Endothelial cell of hepatic sinusoid (primary cell): ENCODE measurements at regions not wholly inside any gene's neighbourhood (a gene's known extent, or its start where the extent isn't known, plus 50 kb on each side); places are given as distances from the start of the nearest gene placed in this dataset.

Source experiments
- in situ Hi-C: cut with HindIII; loops from 2 replicates; pipeline ENCODE4 v1.10.0; 2017; ENCODE audit warnings: low sequenced_read_pairs

- in situ Hi-C loops: no loop called here
Observed at GRCh38 chr4:41388080-41388479, 131.4 kb downstream of the UCHL1 start.

GRCh38 chr4:41389356-41389755, 132.6 kb downstream of the UCHL1 start:
- in situ Hi-C loops: no loop called here

GRCh38 chr4:41390661-41391060, 133.9 kb downstream of the UCHL1 start:
- in situ Hi-C loops: no loop called here

DNA sequence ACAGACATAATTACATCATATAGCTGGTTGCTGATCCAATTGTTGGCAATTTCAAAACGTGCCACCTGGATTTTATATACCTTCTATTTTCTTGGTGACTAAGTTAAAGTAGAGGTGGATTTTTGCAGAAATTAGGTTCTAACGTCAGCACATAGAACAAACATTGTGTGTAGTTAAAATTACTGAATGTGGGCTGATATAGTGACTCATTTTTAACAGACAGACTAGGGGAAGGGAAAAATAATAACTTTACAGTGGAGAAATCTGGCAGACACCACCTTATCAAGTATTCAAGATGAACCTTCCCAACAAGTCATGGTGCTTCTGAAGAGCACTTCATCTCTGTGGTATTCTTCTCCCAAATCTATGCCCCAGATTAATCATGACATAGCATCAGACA, 134.5 kb downstream of the UCHL1 start:
- in situ Hi-C loops: no loop called here

DNA sequence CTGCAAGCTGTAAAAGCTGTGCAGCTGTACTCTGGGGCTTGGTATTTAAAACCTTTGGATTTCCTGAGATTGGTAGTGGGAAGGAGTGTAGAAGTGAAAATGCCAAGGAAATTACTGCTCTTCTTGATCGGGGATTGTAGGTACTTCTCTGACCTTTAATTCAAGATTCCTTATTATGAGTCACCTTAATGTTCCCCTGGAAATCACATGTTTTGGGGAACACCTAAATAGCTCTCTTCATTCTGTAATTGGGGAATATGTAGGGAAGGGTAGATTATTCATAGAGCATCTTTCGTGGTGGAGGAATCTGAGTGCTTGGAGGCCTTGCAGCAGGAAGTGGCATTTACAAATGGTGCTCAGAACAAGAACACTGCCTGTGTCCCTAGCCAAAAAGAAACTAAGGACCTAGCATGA, 137.8 kb downstream of the UCHL1 start:
- in situ Hi-C loops: no loop called here

- in situ Hi-C loops: no loop called here
Observed at GRCh38 chr4:41396214-41396613, 139.5 kb downstream of the UCHL1 start.

- in situ Hi-C loops: no loop called here
Observed at GRCh38 chr4:41396869-41397268, 140.1 kb downstream of the UCHL1 start.

DNA sequence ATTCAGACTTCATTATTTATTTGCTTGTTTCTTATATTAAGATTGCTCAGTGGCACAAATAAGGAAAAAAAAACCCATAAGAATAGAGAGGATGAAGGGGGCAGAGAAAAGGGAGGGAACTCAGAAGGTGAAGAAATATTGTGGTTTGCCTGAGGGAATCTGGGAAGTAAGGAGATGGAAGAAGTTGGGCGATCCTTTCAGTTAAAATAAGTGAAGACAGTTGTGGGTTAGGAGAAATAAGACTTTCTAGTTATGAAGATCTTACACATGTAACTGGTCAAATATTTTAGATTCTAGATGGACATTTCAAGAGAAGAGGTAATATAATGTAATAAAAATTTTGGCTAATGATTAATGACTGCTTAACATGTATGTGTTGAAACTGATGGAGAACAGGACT, 138.7 kb upstream of the LIMCH1 start:
- in situ Hi-C loops: no loop called here

- in situ Hi-C loops: no loop called here
Observed at GRCh38 chr4:41400296-41400695, 137.7 kb upstream of the LIMCH1 start.

DNA sequence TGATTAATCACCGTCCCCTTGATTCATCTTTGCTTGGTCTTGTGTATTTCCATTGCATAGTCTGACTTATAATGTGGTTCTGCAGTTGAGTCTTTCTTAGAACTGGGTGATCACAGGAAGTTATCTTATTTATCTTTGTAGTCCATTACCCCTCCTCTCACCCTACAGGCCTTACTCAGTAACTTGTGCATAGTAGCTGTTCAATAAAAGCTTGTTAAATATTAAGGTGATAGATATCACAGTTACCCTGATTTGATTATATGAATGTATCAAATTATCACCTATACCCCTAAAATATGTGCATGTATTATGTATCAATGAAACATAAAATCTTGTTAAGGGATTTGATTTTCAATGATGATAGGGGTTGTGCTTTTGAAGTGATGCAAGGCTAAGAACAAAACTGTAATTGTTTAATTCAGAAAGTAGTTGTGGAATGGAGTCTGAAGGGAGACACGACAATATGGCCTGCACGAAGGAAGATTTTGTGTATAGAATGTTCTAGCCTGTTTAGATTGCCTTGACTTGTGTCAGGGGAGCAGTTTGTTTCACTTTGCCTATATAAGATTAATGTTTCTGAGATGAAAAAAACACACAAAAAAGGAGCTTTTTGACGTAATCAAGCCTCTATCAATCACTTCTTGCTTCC, 132.4 kb upstream of the LIMCH1 start:
- in situ Hi-C loops: loop anchor here (5.0 kb wide), 1 partner anchor 98 kb away; no protein-coding TSS in a partner anchor

DNA sequence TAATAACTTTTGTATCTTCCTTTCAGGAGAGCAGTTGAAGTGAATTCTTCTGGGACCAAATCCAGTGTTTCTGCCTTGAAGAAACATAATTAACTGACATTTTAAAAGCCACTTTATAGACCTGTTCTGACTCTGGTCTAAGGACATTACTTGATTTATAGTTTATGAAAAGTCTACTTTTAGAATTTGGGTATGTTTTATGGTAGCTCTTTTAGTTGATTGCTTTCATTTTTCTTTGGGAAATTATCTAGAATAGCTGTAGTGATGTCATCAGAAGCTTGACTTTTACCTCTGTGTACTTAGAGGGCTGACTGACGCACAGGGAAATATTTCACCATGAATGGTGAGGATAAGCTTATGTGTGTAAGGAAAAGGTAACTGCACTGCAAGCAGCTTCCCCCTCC, 131.8 kb upstream of the LIMCH1 start:
- in situ Hi-C loops: loop anchor here (5.0 kb wide), 1 partner anchor 99 kb away; no protein-coding TSS in a partner anchor

DNA sequence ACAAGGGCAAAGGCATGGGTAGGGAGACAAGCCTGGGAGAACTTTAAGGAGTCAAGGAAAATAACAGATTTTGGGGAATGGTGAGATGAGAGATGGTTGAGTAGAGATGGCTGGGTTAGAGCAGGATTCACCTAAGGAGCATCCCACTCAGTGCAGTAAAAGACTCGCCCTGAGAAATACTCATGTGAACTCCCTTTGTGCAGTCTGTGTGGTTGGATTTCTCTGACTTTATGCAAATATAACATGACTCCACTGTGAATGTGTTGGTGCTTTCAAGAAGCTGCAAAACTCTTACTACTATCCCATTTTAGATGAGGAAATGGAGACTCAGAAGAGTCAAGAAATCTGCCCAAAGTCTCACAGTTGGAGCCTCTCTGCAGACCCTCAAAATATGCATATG, 129.8 kb upstream of the LIMCH1 start:
- in situ Hi-C loops: loop anchor here (5.0 kb wide), 1 partner anchor 101 kb away; no protein-coding TSS in a partner anchor

DNA sequence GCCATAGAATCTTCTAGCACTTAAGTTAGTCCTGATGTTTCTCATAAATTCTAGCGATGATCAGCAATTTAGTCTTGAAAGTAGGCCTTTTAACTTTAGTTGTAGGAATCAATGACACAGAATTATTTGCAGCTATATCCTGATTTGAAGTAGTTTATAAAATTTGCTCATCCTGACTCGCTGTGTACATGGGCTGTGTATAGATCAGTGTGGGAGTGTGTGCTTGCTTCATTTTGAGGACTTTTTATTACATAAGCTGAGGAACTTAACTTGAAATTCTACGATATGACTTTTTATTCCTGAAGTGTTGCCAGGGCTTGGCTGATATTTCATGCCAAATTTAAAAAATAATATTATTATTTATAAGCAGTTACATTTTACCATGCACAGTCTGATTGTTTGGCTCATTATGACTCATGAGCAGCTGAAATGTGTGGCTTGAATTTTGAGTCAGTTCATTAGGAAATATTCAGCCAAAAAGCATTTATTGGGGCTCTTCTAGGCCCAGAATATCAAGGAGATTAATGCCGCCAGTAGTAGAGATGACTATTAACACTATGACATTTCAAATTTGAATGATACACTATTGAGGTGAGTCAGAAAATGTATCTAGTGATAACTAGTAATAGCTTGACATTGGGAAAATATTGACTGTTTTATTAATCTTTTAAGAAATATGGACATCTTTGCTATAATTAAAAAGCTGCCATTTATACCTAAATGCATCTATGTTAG, 128.9 kb upstream of the LIMCH1 start:
- in situ Hi-C loops: loop anchor here (5.0 kb wide), 1 partner anchor 102 kb away; no protein-coding TSS in a partner anchor

DNA sequence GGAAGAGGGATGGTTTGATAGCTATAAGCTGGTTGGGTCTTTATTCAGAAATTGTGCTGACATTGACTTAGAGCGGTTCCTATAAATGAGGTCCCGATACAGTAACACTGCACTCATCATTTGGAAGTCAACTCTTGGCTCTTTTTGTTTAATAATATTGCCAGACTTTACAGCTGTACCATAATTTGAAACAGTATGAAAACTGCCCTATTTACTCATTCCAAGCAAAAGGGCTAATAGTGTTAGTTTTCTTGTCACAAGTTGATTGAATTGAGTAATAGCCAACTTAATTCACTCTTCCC, 128.4 kb upstream of the LIMCH1 start:
- in situ Hi-C loops: loop anchor here (5.0 kb wide), 1 partner anchor 102 kb away; no protein-coding TSS in a partner anchor

DNA sequence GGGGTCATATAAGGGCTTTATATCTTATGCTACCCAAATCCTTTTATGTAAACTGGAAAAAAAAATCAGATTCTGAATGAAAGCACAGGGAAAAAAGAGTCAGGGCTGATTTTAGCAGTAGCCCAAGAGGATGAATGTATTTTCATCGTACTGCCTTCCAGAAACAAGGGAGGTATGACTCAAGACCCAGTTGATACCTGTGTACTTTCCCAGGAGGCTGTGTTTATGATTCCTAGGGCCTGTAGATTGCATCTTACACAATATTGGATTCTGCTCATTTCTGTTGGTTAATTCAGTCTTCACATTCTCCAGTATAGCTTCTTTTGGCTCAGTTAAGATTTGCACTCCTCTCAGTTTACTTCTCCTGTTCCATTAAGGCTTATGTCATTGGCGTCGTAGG, 127.9 kb upstream of the LIMCH1 start:
- in situ Hi-C loops: no loop called here

- in situ Hi-C loops: no loop called here
Observed at GRCh38 chr4:41413670-41414411, 124.1 kb upstream of the LIMCH1 start.

- in situ Hi-C loops: no loop called here
Observed at GRCh38 chr4:41414412-41414779, 123.6 kb upstream of the LIMCH1 start.

DNA sequence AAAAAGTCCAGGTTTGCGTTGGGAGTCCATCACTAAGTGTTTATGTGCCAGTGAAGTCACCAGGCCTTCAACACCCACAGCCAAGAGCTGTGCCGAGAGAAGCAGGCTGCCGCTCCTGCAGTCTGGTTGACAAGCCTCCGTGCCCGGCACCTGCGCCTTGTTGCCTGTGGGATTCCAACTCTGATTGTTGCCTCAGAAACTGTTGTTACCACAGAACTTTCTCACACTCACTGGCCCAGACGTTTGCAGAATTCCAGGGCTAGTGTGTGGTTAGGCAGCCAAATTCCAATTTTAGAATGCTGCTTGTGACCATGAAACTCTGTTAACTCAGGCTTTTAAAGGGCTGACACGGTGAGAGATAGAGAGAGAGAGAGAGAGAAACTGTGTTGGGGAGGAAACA, 119.5 kb upstream of the LIMCH1 start:
- in situ Hi-C loops: no loop called here

DNA sequence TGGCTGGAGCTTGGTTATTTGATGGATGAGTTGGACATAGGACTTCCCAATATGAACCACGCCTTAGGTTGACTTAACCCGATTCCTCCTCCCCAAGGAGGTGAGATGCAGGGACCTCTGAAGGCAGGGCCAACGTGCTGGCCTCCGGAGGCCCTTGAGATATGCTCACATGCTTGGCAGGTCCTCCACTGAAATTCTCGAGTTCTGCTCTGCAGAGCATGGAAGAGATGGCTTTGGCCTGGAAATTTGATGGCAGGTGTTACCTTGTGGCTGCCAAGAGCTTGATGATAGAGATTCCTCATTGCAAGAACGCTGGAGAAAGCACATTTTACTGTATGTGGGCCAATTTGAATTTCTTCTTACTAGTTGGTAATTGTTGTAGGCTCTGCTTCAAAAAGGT, 117.4 kb upstream of the LIMCH1 start:
- in situ Hi-C loops: no loop called here

GRCh38 chr4:41423117-41423516, 114.8 kb upstream of the LIMCH1 start:
- in situ Hi-C loops: no loop called here

DNA sequence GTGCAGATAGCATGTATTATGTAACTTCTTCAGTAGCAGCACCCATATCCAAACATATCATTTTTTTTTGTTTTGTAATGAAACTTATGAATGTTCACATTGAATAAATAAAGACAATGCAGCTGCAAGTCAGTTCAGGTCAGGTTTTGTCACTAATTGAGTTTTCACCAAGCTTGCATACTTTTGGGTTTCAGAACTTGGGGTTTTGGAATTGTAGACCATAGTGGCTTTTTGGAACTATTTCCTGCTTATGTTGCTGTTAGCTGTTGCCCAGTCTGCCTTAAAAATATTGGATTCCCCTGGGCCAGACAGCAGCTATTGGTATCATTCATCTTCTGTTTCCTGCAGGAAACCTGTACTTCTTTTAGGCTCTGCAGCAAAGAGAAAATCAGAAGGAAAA, 113.4 kb upstream of the LIMCH1 start:
- in situ Hi-C loops: no loop called here

DNA sequence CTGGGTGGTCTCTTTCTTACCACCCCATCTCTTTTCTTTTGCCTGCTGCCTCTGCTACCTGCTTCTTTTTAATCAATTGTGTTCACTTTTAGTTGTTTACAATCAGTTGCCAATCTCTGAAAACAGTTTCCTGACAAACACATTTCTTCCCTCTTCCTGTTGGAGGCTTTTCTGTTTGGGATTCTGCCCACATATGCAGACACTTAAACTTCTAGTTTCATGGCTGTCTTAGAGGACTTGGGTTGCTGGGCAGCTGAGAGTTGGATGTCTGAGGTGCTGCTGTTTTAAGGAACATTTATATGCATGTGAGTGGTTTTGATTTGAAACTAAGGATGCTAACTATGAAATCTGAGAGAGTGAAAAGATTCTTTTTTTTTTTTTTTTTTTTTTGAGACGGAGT, 112.3 kb upstream of the LIMCH1 start:
- in situ Hi-C loops: no loop called here
